ENCODE measurements at regions not wholly inside any gene's neighbourhood (a gene's known extent, or its start where the extent isn't known, plus 50 kb on each side); places are given as distances from the start of the nearest gene placed in this dataset.
"Not testable (repeated sequence)": the region's sequence is repeated elsewhere in the genome, so short reads cannot be mapped to it uniquely, and the experiment has no call there.

DNA sequence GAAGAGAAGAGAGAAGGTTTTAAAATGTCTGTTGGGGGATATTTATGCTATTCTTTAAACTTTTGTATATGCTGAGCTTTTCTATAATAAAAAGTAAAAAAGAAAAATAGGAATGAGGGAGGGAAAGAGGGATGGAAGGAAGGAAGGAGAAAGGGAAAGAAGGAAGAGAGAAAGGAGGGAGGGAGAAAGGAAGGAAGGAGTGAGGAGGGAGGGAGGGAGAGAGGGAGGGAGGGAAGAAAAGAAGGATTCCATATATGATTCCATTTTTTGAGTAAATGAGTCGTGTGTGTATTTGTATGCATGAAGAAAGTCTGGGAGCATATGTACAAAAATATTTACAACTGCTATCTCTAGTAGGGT is 120.9 kb upstream of the ZBTB40 start:
- no peaks in the 10 kb centered on the region for H3K36me3 Mint-ChIP-seq
- no peak overlapping the region for H3K27ac Mint-ChIP-seq
- H3K4me3 Mint-ChIP-seq = no peak overlapping the region
- POLR2A ChIA-PET (ENCODE audit: partially characterized antibody) = no interaction called here
- peaks cover 0 to 1% (median 0%) of the 10 kb centered on the region in 8 donors for H3K9me3 Mint-ChIP-seq
- DNase-seq = no peak
- peaks cover 12 to 13% of the 10 kb centered on the region in 2 donors for H3K27me3 Mint-ChIP-seq
- no peaks in the 10 kb centered on the region for H3K4me1 ChIP-seq (ENCODE audit: insufficient read depth, low read length)
- H3K27ac ChIP-seq (ENCODE audit: low read depth, low read length) = no peak overlapping the region
- H3K27me3 ChIP-seq (ENCODE audit: insufficient read depth, low read length) = no peaks in the 10 kb centered on the region
- no peaks in the 10 kb centered on the region for H3K4me1 Mint-ChIP-seq
- no peaks in the 10 kb centered on the region for H3K9me3 ChIP-seq (ENCODE audit: control insufficient read depth in 1 of 2, low read length in 2 of 2)
- H3K4me3 ChIP-seq (ENCODE audit: low read length in 2 of 2) = no peak overlapping the region
- intact Hi-C loops (cut with micrococcal nuclease) = no loop called here
- H3K36me3 ChIP-seq (ENCODE audit: insufficient read depth, low read length) = no peaks in the 10 kb centered on the region
- CTCF ChIA-PET (ENCODE audit: partially characterized antibody) = interaction anchor here (0.6 kb wide), 1 partner anchor 219 kb away, joined by 4 read pairs; no protein-coding TSS in a partner anchor

- no peak for DNase-seq
- ChIA-PET CTCF (ENCODE audit: partially characterized antibody) (no interaction called here), POLR2A (ENCODE audit: partially characterized antibody) (no interaction called here)
- Mint-ChIP-seq H3K27me3 (peaks cover 11% of the 10 kb centered on the region in 2 donors), H3K4me1 (no peaks in the 10 kb centered on the region), H3K9me3 (peaks cover 0 to 1% (median 0%) of the 10 kb centered on the region in 8 donors), H3K27ac (no peak overlapping the region), H3K36me3 (no peaks in the 10 kb centered on the region), H3K4me3 (peak overlapping the region in 1 of 8 donors; percentile 52)
- Histone ChIP-seq H3K4me1 (ENCODE audit: insufficient read depth, low read length) (no peaks in the 10 kb centered on the region), H3K36me3 (ENCODE audit: insufficient read depth, low read length) (no peaks in the 10 kb centered on the region), H3K9me3 (ENCODE audit: control insufficient read depth in 1 of 2, low read length in 2 of 2) (no peaks in the 10 kb centered on the region), H3K27ac (ENCODE audit: low read depth, low read length) (no peak overlapping the region), H3K4me3 (ENCODE audit: low read length in 2 of 2) (no peak overlapping the region), H3K27me3 (ENCODE audit: insufficient read depth, low read length) (no peaks in the 10 kb centered on the region)
- intact Hi-C loops (cut with micrococcal nuclease) = no loop called here
Observed at GRCh38 chr1:22331618-22332423, 119.8 kb upstream of the ZBTB40 start.

DNA sequence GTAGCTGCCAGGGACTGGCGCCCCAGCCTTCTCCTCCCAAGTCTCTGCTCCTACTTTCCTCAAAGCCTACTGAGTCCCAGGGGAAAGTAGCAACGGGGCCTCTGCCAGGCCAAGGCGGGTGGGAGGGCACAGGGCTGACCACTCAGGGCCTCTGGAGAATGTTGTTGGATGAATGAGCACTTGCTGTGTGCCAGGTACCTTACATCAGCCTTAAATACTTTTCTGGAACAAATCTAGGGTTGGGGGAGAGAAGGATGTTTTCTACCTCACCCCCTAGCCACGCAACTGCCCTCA is 119.3 kb upstream of the ZBTB40 start:
- ChIA-PET POLR2A (ENCODE audit: partially characterized antibody) (no interaction called here), CTCF (ENCODE audit: partially characterized antibody) (no interaction called here)

GRCh38 chr1:22332795-22333499 is 118.7 kb upstream of the ZBTB40 start:
- POLR2A ChIA-PET (ENCODE audit: partially characterized antibody) = no interaction called here
- Mint-ChIP-seq H3K27ac (no peak overlapping the region), H3K36me3 (no peaks in the 10 kb centered on the region), H3K9me3 (peaks cover 0 to 1% (median 0%) of the 10 kb centered on the region in 8 donors), H3K27me3 (peaks cover 8 to 11% of the 10 kb centered on the region in 2 donors), H3K4me1 (no peaks in the 10 kb centered on the region), H3K4me3 (no peak overlapping the region)
- no peak for DNase-seq
- no peaks in the 10 kb centered on the region for H3K27me3 ChIP-seq (ENCODE audit: insufficient read depth, low read length)
- CTCF ChIA-PET (ENCODE audit: partially characterized antibody) = no interaction called here
- H3K9me3 ChIP-seq (ENCODE audit: control insufficient read depth in 1 of 2, low read length in 2 of 2) = no peaks in the 10 kb centered on the region
- H3K36me3 ChIP-seq (ENCODE audit: insufficient read depth, low read length) = no peaks in the 10 kb centered on the region
- no peak overlapping the region for H3K4me3 ChIP-seq (ENCODE audit: low read length in 2 of 2)
- H3K4me1 ChIP-seq (ENCODE audit: insufficient read depth, low read length) = no peaks in the 10 kb centered on the region
- H3K27ac ChIP-seq (ENCODE audit: low read depth, low read length) = no peak overlapping the region
- intact Hi-C loops (cut with micrococcal nuclease) = no loop called here

More for the DNA sequence above, 119.3 kb upstream of the ZBTB40 start:
- Mint-ChIP-seq H3K4me3 (no peak overlapping the region), H3K36me3 (no peaks in the 10 kb centered on the region), H3K27ac (no peak overlapping the region), H3K4me1 (no peaks in the 10 kb centered on the region), H3K27me3 (peaks cover 9 to 11% of the 10 kb centered on the region in 2 donors), H3K9me3 (peaks cover 0 to 1% (median 0%) of the 10 kb centered on the region in 8 donors)
- Histone ChIP-seq H3K4me3 (ENCODE audit: low read length in 2 of 2) (no peak overlapping the region), H3K9me3 (ENCODE audit: control insufficient read depth in 1 of 2, low read length in 2 of 2) (no peaks in the 10 kb centered on the region), H3K27me3 (ENCODE audit: insufficient read depth, low read length) (no peaks in the 10 kb centered on the region), H3K4me1 (ENCODE audit: insufficient read depth, low read length) (no peaks in the 10 kb centered on the region), H3K27ac (ENCODE audit: low read depth, low read length) (no peak overlapping the region), H3K36me3 (ENCODE audit: insufficient read depth, low read length) (no peaks in the 10 kb centered on the region)
- DNase-seq = no peak
- intact Hi-C loops (cut with micrococcal nuclease) = no loop called here

DNA sequence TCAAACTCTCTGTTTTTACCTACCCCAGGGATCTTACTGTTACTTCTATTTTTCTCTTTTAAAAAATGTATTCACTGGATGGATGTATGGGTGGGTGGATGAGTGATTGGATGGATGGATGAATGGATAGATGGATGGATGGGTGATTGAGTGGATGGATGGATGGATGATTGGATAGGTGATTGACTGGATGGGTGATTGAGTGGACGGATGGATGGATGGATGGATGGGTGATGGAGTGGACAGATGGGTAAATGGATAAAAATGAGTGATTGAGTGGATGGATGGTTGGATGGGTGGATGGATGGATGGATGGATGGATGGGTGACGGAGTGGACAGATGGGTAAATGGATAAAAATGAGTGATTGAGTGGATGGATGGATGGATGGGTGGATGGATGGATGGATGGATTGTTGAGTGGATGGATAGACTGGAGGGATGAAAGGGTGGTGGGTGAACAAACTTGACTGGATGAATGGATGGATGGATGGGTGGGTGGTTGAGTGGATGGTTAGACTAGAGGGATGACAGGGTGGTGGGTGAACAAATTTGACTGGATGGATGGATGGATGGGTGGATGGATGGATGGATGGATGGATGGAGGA is 118.0 kb upstream of the ZBTB40 start:
- DNase-seq = no peak
- H3K4me1 ChIP-seq (ENCODE audit: insufficient read depth, low read length) = no peaks in the 10 kb centered on the region
- CTCF ChIA-PET (ENCODE audit: partially characterized antibody) = no interaction called here
- H3K9me3 ChIP-seq (ENCODE audit: control insufficient read depth in 1 of 2, low read length in 2 of 2) = no peaks in the 10 kb centered on the region
- Mint-ChIP-seq H3K27ac (no peak overlapping the region), H3K36me3 (no peaks in the 10 kb centered on the region), H3K9me3 (peaks cover 0 to 1% (median 0%) of the 10 kb centered on the region in 8 donors), H3K27me3 (peaks cover 9 to 11% of the 10 kb centered on the region in 2 donors), H3K4me3 (peak overlapping the region in 1 of 8 donors; percentile 1), H3K4me1 (no peaks in the 10 kb centered on the region)
- H3K27ac ChIP-seq (ENCODE audit: low read depth, low read length) = no peak overlapping the region
- intact Hi-C loops (cut with micrococcal nuclease) = no loop called here
- POLR2A ChIA-PET (ENCODE audit: partially characterized antibody) = no interaction called here
- no peaks in the 10 kb centered on the region for H3K36me3 ChIP-seq (ENCODE audit: insufficient read depth, low read length)
- no peak overlapping the region for H3K4me3 ChIP-seq (ENCODE audit: low read length in 2 of 2)
- H3K27me3 ChIP-seq (ENCODE audit: insufficient read depth, low read length) = no peaks in the 10 kb centered on the region

- H3K27me3 Mint-ChIP-seq = peaks cover 11 to 13% of the 10 kb centered on the region in 2 donors
- Histone ChIP-seq H3K4me3 (ENCODE audit: low read length in 2 of 2) (no peak overlapping the region), H3K27ac (ENCODE audit: low read depth, low read length) (no peak overlapping the region), H3K36me3 (ENCODE audit: insufficient read depth, low read length) (no peaks in the 10 kb centered on the region), H3K27me3 (ENCODE audit: insufficient read depth, low read length) (peaks cover 4% of the 10 kb centered on the region), H3K9me3 (ENCODE audit: control insufficient read depth in 1 of 2, low read length in 2 of 2) (no peaks in the 10 kb centered on the region), H3K4me1 (ENCODE audit: insufficient read depth, low read length) (no peaks in the 10 kb centered on the region)
- POLR2A ChIA-PET (ENCODE audit: partially characterized antibody) = no interaction called here
- no peak overlapping the region for H3K27ac Mint-ChIP-seq
- intact Hi-C loops (cut with micrococcal nuclease) = no loop called here
- CTCF ChIA-PET (ENCODE audit: partially characterized antibody) = no interaction called here
- DNase-seq = no peak
- H3K4me1 Mint-ChIP-seq = no peaks in the 10 kb centered on the region
- H3K4me3 Mint-ChIP-seq = no peak overlapping the region
- no peaks in the 10 kb centered on the region for H3K36me3 Mint-ChIP-seq
- peaks cover 0 to 1% (median 0%) of the 10 kb centered on the region in 8 donors for H3K9me3 Mint-ChIP-seq
Observed at GRCh38 chr1:22334860-22335550, 116.6 kb upstream of the ZBTB40 start.

DNA sequence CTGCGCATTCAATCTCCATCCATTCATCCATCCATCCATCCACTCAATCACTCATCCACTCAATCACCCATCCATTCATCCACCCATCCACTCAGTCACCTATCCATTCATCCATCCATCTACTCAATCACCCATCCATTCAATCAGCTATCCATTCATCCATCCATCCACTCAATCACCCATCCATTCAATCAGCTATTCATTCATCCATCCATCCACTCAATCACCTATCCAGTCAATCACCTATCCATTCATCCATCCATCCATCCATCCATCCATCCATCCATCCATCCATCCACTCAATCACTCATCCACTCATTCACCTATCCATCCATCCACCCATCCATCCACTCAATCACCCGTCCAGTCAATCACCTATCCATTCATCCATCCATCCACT is 115.4 kb upstream of the ZBTB40 start:
- H3K4me1 ChIP-seq (ENCODE audit: insufficient read depth, low read length); intact Hi-C loops (cut with micrococcal nuclease); DNase-seq; CTCF ChIA-PET (ENCODE audit: partially characterized antibody); H3K27ac Mint-ChIP-seq; H3K4me3 Mint-ChIP-seq; H3K36me3 Mint-ChIP-seq; H3K4me3 ChIP-seq (ENCODE audit: low read length in 2 of 2); H3K27ac ChIP-seq (ENCODE audit: low read depth, low read length); H3K36me3 ChIP-seq (ENCODE audit: insufficient read depth, low read length); POLR2A ChIA-PET (ENCODE audit: partially characterized antibody); H3K4me1 Mint-ChIP-seq; H3K27me3 ChIP-seq (ENCODE audit: insufficient read depth, low read length); H3K9me3 ChIP-seq (ENCODE audit: control insufficient read depth in 1 of 2, low read length in 2 of 2); H3K9me3 Mint-ChIP-seq: not testable (repeated sequence)
- peaks cover 14 to 23% of the 10 kb centered on the region in 2 donors for H3K27me3 Mint-ChIP-seq

Measured in CD4-positive, alpha-beta memory T cell (primary cell).